SU-DHL-6 (cell line): ENCODE measurements at regions not wholly inside any gene's neighbourhood (a gene's known extent, or its start where the extent isn't known, plus 50 kb on each side); places are given as distances from the start of the nearest gene placed in this dataset.

Source experiments
- H2AFZ ChIP-seq: fragments of 200-600 bp; sonication (generic); 2 replicates; pipeline ENCODE4 v1.6.1; 2014; ENCODE audit warnings: low read depth, mild to moderate bottlenecking, moderate library complexity, mixed read lengths, antibody characterized with exemption, low read length; ENCODE audit not compliant: severe bottlenecking
- H3F3A ChIP-seq: fragments of 200-600 bp; shearing (Covaris generic); 2 replicates; pipeline ENCODE4 v1.6.0; 2016; ENCODE audit warnings: antibody characterized with exemption, mild to moderate bottlenecking; ENCODE audit not compliant: insufficient read depth
- H3K27ac ChIP-seq: fragments of 200-600 bp; sonication (generic); 2 replicates; pipeline ENCODE4 v1.5.1; 2016; ENCODE audit warnings: low read depth, mild to moderate bottlenecking, low read length, moderate library complexity, mixed read lengths
- H3K27me3 ChIP-seq: fragments of 200-600 bp; sonication (generic), shearing (Covaris generic); 2 replicates; pipeline ENCODE4 v1.6.0; 2014; ENCODE audit warnings: mild to moderate bottlenecking, low read length
- H3K36me3 ChIP-seq: fragments of 200-600 bp; sonication (generic); 2 replicates; pipeline ENCODE4 v1.6.1; 2014; ENCODE audit warnings: mild to moderate bottlenecking, low read length, mixed read lengths
- H3K4me2 ChIP-seq: fragments of 300-600, 200-600 bp; shearing (Covaris generic), sonication (generic); 2 replicates; pipeline ENCODE4 v1.6.0; 2014; ENCODE audit warnings: low read length, low read depth, mild to moderate bottlenecking; ENCODE audit not compliant: poor library complexity, severe bottlenecking
- H3K4me3 ChIP-seq: fragments of 200-600 bp; sonication (generic); 2 replicates; pipeline ENCODE4 v1.5.1; 2014; ENCODE audit warnings: antibody characterized with exemption, low read length, mild to moderate bottlenecking, mixed read lengths; ENCODE audit not compliant: insufficient read depth, poor library complexity, severe bottlenecking
- H3K79me2 ChIP-seq: fragments of 200-600 bp; sonication (generic); 2 replicates; pipeline ENCODE4 v1.6.1; 2014; ENCODE audit warnings: mild to moderate bottlenecking, low read length, moderate library complexity; ENCODE audit not compliant: insufficient read depth
- H3K9ac ChIP-seq: fragments of 200-600 bp; sonication (generic); 2 replicates; pipeline ENCODE4 v1.7.0; 2014; ENCODE audit warnings: mild to moderate bottlenecking, low read length
- H3K9me2 ChIP-seq: fragments of 200-600 bp; sonication (generic); replicated peaks from 2 replicates; pipeline ENCODE4 v1.6.1; 2014; ENCODE audit warnings: low read length; ENCODE audit not compliant: insufficient read depth
- H3K9me3 ChIP-seq: fragments of 200-600 bp; sonication (generic); 2 replicates; pipeline ENCODE4 v1.6.1; 2014; ENCODE audit warnings: low read length, mixed read lengths; ENCODE audit not compliant: insufficient read depth
- H4K20me1 ChIP-seq: fragments of 200-600 bp; sonication (generic); 2 replicates; pipeline ENCODE4 v1.6.1; 2014; ENCODE audit warnings: low read depth, mild to moderate bottlenecking, antibody characterized with exemption, low read length, moderate library complexity, mixed read lengths
- CTCF ChIP-seq: fragments of 200-600 bp; sonication (generic); IDR thresholded peaks from one replicate; pipeline ENCODE4 v1.5.1; 2017; ENCODE audit warnings: antibody characterized with exemption, mild to moderate bottlenecking, low read length, moderate library complexity; ENCODE audit not compliant: insufficient read depth, poor library complexity, severe bottlenecking
- EZH2phosphoT487 ChIP-seq: fragments of 200-600 bp; sonication (generic), shearing (Covaris generic); conservative IDR thresholded peaks from 2 replicates; pipeline ENCODE4 v1.6.1; 2018; ENCODE audit warnings: mild to moderate bottlenecking, antibody characterized with exemption, low read length, moderate library complexity, mixed read lengths

DNA sequence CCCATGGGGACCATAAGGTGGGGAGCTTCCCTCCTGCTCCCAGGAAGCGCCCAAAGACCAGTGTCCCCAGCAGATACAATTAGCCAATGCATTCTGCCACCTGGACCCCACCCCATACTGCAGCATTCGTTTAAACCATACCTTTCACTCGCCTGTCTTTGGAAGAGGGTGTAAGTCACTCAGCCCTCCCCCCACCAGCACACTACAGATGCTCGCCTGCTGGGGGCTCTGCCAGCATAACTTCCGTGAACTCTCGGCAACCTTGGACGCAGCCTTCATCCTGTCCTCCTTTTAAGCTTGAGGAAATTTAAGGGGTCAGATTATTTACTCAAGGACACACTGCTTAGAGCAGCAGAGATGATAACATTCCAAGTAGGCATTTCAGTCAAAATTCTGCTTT, 94.4 kb upstream of the NAA20 start:
- H3K79me2 ChIP-seq, result no peaks in the 10 kb centered on the region
- H4K20me1 ChIP-seq, result no peaks in the 10 kb centered on the region
- no peaks in the 10 kb centered on the region for H3K9me3 ChIP-seq
- no peak overlapping the region for H2AFZ ChIP-seq
- H3K9me2 ChIP-seq, result no peaks in the 10 kb centered on the region
- no peak overlapping the region for H3K4me3 ChIP-seq
- no peaks in the 10 kb centered on the region for H3K27me3 ChIP-seq
- no peaks in the 10 kb centered on the region for H3K36me3 ChIP-seq
- H3K27ac ChIP-seq, result no peak overlapping the region
- H3F3A ChIP-seq, result no peaks in the 10 kb centered on the region
- H3K9ac ChIP-seq, result no peak overlapping the region
- H3K4me2 ChIP-seq, result no peak overlapping the region
- TF ChIP-seq CTCF (no peak), EZH2phosphoT487 (no peak)

DNA sequence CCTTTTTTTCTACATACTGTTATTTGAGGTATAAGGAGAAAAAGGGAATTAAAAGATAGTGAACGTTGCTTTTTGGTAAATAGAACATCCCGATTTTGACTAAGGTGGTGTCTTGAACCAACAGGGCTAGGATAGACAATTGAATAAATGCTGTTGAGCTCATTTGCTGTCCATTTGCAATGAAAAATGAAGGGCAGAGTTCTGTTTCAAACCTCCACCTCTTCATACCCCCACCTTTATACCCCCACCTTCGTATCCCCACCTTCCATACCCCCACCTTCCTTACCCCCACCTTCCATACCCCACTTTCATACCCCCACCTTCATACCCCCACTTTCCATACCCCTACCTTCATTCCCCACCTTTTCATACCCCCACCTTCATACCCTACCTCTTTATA, 93.4 kb upstream of the NAA20 start:
- H4K20me1 ChIP-seq, result no peaks in the 10 kb centered on the region

GRCh38 chr20:19924255-19924654, 92.9 kb upstream of the NAA20 start:
- Histone ChIP-seq H3K9me2 (no peaks in the 10 kb centered on the region), H3K27ac (no peak overlapping the region), H3K36me3 (no peaks in the 10 kb centered on the region), H3K4me2 (no peak overlapping the region), H2AFZ (no peak overlapping the region), H3K4me3 (no peak overlapping the region), H3K79me2 (no peaks in the 10 kb centered on the region), H3F3A (no peaks in the 10 kb centered on the region), H3K9ac (no peak overlapping the region), H4K20me1 (no peaks in the 10 kb centered on the region), H3K9me3 (no peaks in the 10 kb centered on the region), H3K27me3 (no peaks in the 10 kb centered on the region)
- TF ChIP-seq CTCF, result no peak
- no peak for TF ChIP-seq EZH2phosphoT487

More for the DNA sequence above, 93.4 kb upstream of the NAA20 start:
- Histone ChIP-seq H3K36me3 (no peaks in the 10 kb centered on the region), H3K27ac (no peak overlapping the region), H3K9ac (no peak overlapping the region), H3K9me3 (no peaks in the 10 kb centered on the region), H3K4me2 (no peak overlapping the region), H3K4me3 (no peak overlapping the region), H3K9me2 (no peaks in the 10 kb centered on the region), H3F3A (no peaks in the 10 kb centered on the region), H3K27me3 (no peaks in the 10 kb centered on the region), H2AFZ (no peak overlapping the region), H3K79me2 (no peaks in the 10 kb centered on the region)
- TF ChIP-seq EZH2phosphoT487, result no peak
- TF ChIP-seq CTCF, result no peak
